OCI-LY7 (cell line): ENCODE measurements at regions not wholly inside any gene's neighbourhood (a gene's known extent, or its start where the extent isn't known, plus 50 kb on each side); places are given as distances from the start of the nearest gene placed in this dataset.

Source experiments
- BruUV-seq: library from RNA; stranded (reverse); fragments of 400-500 nt; replicated peaks from 2 replicates; lab custom pipeline; 2021; lab: Mats Ljungman, UMichigan
- CTCF ChIA-PET: fragments of 300-600 bp; sonication (Branson Sonifier 250); formaldehyde crosslinking; loops from one replicate; lab custom pipeline; 2022; ENCODE audit warnings: antibody characterized with exemption; ENCODE audit not compliant: unreplicated experiment; lab: Charles Lee
- POLR2A ChIA-PET: fragments of 300-600 bp; sonication (Branson Sonifier 250); formaldehyde crosslinking; loops from one replicate; lab custom pipeline; 2022; ENCODE audit warnings: antibody characterized with exemption; lab: Charles Lee
- DNase-seq: peaks from one replicate; pipeline ENCODE4 v3.0.0-alpha.2; 2015; ENCODE audit warnings: low spot score
- H2AFZ ChIP-seq: fragments of 200-600 bp; sonication (generic), shearing (Covaris generic); 2 replicates; pipeline ENCODE4 v1.6.1; 2014; ENCODE audit warnings: mild to moderate bottlenecking, antibody characterized with exemption, low read length, moderate library complexity
- H3K27ac ChIP-seq: fragments of 200-600 bp; sonication (generic); 2 replicates; pipeline ENCODE4 v1.5.1; 2014; ENCODE audit warnings: mixed run types, low read depth, mild to moderate bottlenecking, moderate library complexity, low read length, inconsistent platforms; ENCODE audit not compliant: poor library complexity, severe bottlenecking
- H3K36me3 ChIP-seq: fragments of 200-600 bp; sonication (generic); 2 replicates; pipeline ENCODE4 v1.6.1; 2014; ENCODE audit warnings: mild to moderate bottlenecking, antibody characterized with exemption, low read length, moderate library complexity, mixed read lengths; ENCODE audit not compliant: insufficient read depth
- H3K4me1 ChIP-seq: fragments of 200-600 bp; sonication (generic); 2 replicates; pipeline ENCODE4 v1.5.1; 2014; ENCODE audit warnings: mild to moderate bottlenecking, low read length; ENCODE audit not compliant: insufficient read depth, poor library complexity, severe bottlenecking
- H3K4me2 ChIP-seq: fragments of 200-600 bp; sonication (generic); 2 replicates; pipeline ENCODE4 v1.6.1; 2014; ENCODE audit warnings: mild to moderate bottlenecking, low read length
- H3K4me3 ChIP-seq: fragments of 200-600 bp; sonication (generic); 2 replicates; pipeline ENCODE4 v1.5.1; 2014; ENCODE audit warnings: mild to moderate bottlenecking, low read depth, low read length; ENCODE audit not compliant: poor library complexity, severe bottlenecking
- H3K79me2 ChIP-seq: fragments of 200-600 bp; sonication (generic); 2 replicates; pipeline ENCODE4 v1.6.1; 2016; ENCODE audit warnings: low read depth, mild to moderate bottlenecking, low read length, moderate library complexity, mixed read lengths; ENCODE audit not compliant: insufficient read depth
- H3K9me2 ChIP-seq: fragments of 200-600 bp; sonication (generic); 2 replicates; pipeline ENCODE4 v1.6.1; 2016; ENCODE audit warnings: mild to moderate bottlenecking, low read length, mixed read lengths; ENCODE audit not compliant: insufficient read depth
- H3K9me3 ChIP-seq: fragments of 200-600 bp; sonication (generic); 2 replicates; pipeline ENCODE4 v1.6.1; 2014; ENCODE audit warnings: mild to moderate bottlenecking, mixed run types, low read length, mixed read lengths
- H4K20me1 ChIP-seq: fragments of 200-600 bp; sonication (generic); 2 replicates; pipeline ENCODE4 v1.6.1; 2014; ENCODE audit warnings: mild to moderate bottlenecking, antibody characterized with exemption, low read length, moderate library complexity, mixed read lengths; ENCODE audit not compliant: insufficient read depth
- CTCF ChIP-seq: fragments of 200-600 bp; sonication (generic); conservative IDR thresholded peaks from 2 replicates; pipeline ENCODE4 v1.5.1; 2014; ENCODE audit warnings: mild to moderate bottlenecking, antibody characterized with exemption, low read length, moderate library complexity, mixed read lengths
- EZH2phosphoT487 ChIP-seq: fragments of 200-600 bp; sonication (generic); IDR thresholded peaks from 2 replicates; pipeline ENCODE4 v1.6.1; 2018; ENCODE audit warnings: low read depth, borderline replicate concordance, mild to moderate bottlenecking, mixed run types, antibody characterized with exemption, low read length, moderate library complexity, mixed read lengths
- intact Hi-C: fragments of 100-400 bp; cut with micrococcal nuclease; formaldehyde crosslinking; loops from one replicate; pipeline ENCODE4 v1.10.0; 2022; ENCODE audit not compliant: unreplicated experiment

- Histone ChIP-seq H3K4me3 (no peak overlapping the region), H3K4me1 (no peaks in the 10 kb centered on the region), H3K4me2 (no peak overlapping the region), H3K79me2 (no peaks in the 10 kb centered on the region), H2AFZ (no peak overlapping the region), H4K20me1 (no peaks in the 10 kb centered on the region), H3K27ac (no peak overlapping the region), H3K9me2 (no peaks in the 10 kb centered on the region), H3K9me3 (no peaks in the 10 kb centered on the region), H3K36me3 (no peaks in the 10 kb centered on the region)
- POLR2A ChIA-PET, result no interaction called here
- no peak for TF ChIP-seq EZH2phosphoT487
- TF ChIP-seq CTCF, result no peak
- no TSS peak for BruUV-seq
- no peak for DNase-seq
- CTCF ChIA-PET, result no interaction called here
- intact Hi-C loops, result no loop called here
These were observed 98.2 kb upstream of the SETBP1 start for GRCh38 chr18:44582456-44582855.

GRCh38 chr18:44584900-44585299 lies 95.8 kb upstream of the SETBP1 start:
- Histone ChIP-seq H3K27ac (no peak overlapping the region), H3K9me3 (no peaks in the 10 kb centered on the region), H3K79me2 (no peaks in the 10 kb centered on the region), H2AFZ (no peak overlapping the region), H3K9me2 (no peaks in the 10 kb centered on the region), H3K36me3 (no peaks in the 10 kb centered on the region), H3K4me3 (no peak overlapping the region), H4K20me1 (no peaks in the 10 kb centered on the region), H3K4me2 (no peak overlapping the region), H3K4me1 (no peaks in the 10 kb centered on the region)
- ChIA-PET POLR2A (no interaction called here), CTCF (no interaction called here)
- intact Hi-C loops, result no loop called here
- DNase-seq, result no peak
- BruUV-seq, result no TSS peak
- TF ChIP-seq CTCF, result no peak
- TF ChIP-seq EZH2phosphoT487, result no peak

GRCh38 chr18:44586782-44587524 lies 93.7 kb upstream of the SETBP1 start:
- TF ChIP-seq CTCF (no peak), EZH2phosphoT487 (no peak)
- no TSS peak for BruUV-seq
- Histone ChIP-seq H2AFZ (no peak overlapping the region), H4K20me1 (no peaks in the 10 kb centered on the region), H3K9me2 (no peaks in the 10 kb centered on the region), H3K9me3 (no peaks in the 10 kb centered on the region), H3K4me1 (no peaks in the 10 kb centered on the region), H3K27ac (no peak overlapping the region), H3K79me2 (no peaks in the 10 kb centered on the region), H3K4me2 (no peak overlapping the region), H3K36me3 (no peaks in the 10 kb centered on the region), H3K4me3 (no peak overlapping the region)
- intact Hi-C loops, result no loop called here
- CTCF ChIA-PET, result no interaction called here
- DNase-seq, result no peak
- POLR2A ChIA-PET, result no interaction called here
